Activated CD8-positive, alpha-beta T cell treated with anti-CD3 and anti-CD28 coated beads for 36 hours (primary cell): ENCODE measurements at regions not wholly inside any gene's neighbourhood (a gene's known extent, or its start where the extent isn't known, plus 50 kb on each side); places are given as distances from the start of the nearest gene placed in this dataset.

Experiments used
- ATAC-seq: fragments of 200-7000 bp; cut with Tn5 transposase; one replicate; pipeline ENCODE4 v1.10.0; 2021; ENCODE audit warnings: mild to moderate bottlenecking, moderate library complexity
- CTCF ChIA-PET: fragments of 350-600 bp; sonication (Branson Sonifier 250); formaldehyde crosslinking; loops from one replicate; lab custom pipeline; 2021; ENCODE audit warnings: antibody characterized with exemption; lab: Charles Lee
- POLR2A ChIA-PET: fragments of 350-600 bp; sonication (Branson Sonifier 250); formaldehyde crosslinking; loops from one replicate; lab custom pipeline; 2021; ENCODE audit warnings: antibody characterized with exemption; lab: Charles Lee
- DNase-seq: peaks from one replicate; pipeline ENCODE4 v3.0.0-alpha.2; 2020
- H3K27ac Mint-ChIP-seq: one replicate; pipeline ENCODE4 v1.8.0; 2021; ENCODE audit warnings: mild to moderate bottlenecking, mixed read lengths
- H3K27me3 Mint-ChIP-seq: one replicate; pipeline ENCODE4 v1.8.0; 2021; ENCODE audit warnings: mixed read lengths
- H3K36me3 Mint-ChIP-seq: one replicate; pipeline ENCODE4 v1.8.0; 2021; ENCODE audit warnings: low read depth, mixed read lengths
- H3K4me1 Mint-ChIP-seq: one replicate; pipeline ENCODE4 v1.8.0; 2021; ENCODE audit warnings: low read depth, mixed read lengths
- H3K4me3 Mint-ChIP-seq: one replicate; pipeline ENCODE4 v1.8.0; 2021; ENCODE audit warnings: mild to moderate bottlenecking, moderate library complexity, mixed read lengths
- H3K9me3 Mint-ChIP-seq: one replicate; pipeline ENCODE4 v1.8.0; 2021; ENCODE audit warnings: mixed read lengths
- intact Hi-C: fragments of 100-400 bp; cut with micrococcal nuclease; formaldehyde crosslinking; loops from one replicate; pipeline ENCODE4 v1.10.0; 2022
- TF ChIP-seq, protein P1 (sequence below): fragments of 200-600 bp; IDR thresholded peaks from one replicate; pipeline ENCODE4 v1.8.0; 2022; ENCODE audit warnings: antibody characterized with exemption, mild to moderate bottlenecking

- CTCF ChIA-PET = interaction anchor here (1.2 kb wide), 1 partner anchor 1004 kb away, joined by 3 read pairs; no protein-coding TSS in a partner anchor
- POLR2A ChIA-PET = interaction anchor here (1.4 kb wide), 1 partner anchor 122 kb away, joined by 4 read pairs; no protein-coding TSS in a partner anchor
- no peaks in the 10 kb centered on the region for H3K36me3 Mint-ChIP-seq
- peaks cover 19% of the 10 kb centered on the region for H3K4me1 Mint-ChIP-seq
- DNase-seq (peak; percentile 36), ATAC-seq (peak; percentile 49)
- TF ChIP-seq, protein P1, sequence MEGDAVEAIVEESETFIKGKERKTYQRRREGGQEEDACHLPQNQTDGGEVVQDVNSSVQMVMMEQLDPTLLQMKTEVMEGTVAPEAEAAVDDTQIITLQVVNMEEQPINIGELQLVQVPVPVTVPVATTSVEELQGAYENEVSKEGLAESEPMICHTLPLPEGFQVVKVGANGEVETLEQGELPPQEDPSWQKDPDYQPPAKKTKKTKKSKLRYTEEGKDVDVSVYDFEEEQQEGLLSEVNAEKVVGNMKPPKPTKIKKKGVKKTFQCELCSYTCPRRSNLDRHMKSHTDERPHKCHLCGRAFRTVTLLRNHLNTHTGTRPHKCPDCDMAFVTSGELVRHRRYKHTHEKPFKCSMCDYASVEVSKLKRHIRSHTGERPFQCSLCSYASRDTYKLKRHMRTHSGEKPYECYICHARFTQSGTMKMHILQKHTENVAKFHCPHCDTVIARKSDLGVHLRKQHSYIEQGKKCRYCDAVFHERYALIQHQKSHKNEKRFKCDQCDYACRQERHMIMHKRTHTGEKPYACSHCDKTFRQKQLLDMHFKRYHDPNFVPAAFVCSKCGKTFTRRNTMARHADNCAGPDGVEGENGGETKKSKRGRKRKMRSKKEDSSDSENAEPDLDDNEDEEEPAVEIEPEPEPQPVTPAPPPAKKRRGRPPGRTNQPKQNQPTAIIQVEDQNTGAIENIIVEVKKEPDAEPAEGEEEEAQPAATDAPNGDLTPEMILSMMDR = no peak
- H3K4me3 Mint-ChIP-seq = peak overlapping the region; percentile 45
- intact Hi-C loops = no loop called here
- H3K9me3 Mint-ChIP-seq = no peaks in the 10 kb centered on the region
- no peak overlapping the region for H3K27ac Mint-ChIP-seq
- peaks cover 27% of the 10 kb centered on the region for H3K27me3 Mint-ChIP-seq
These were observed 132.1 kb downstream of the KLF6 start for GRCh38 chr10:3652886-3653285.

- ChIA-PET POLR2A (interaction anchor here (1.4 kb wide), 1 partner anchor 123 kb away, joined by 4 read pairs; no protein-coding TSS in a partner anchor), CTCF (no interaction called here)
- H3K27ac Mint-ChIP-seq = no peak overlapping the region
- H3K4me3 Mint-ChIP-seq = no peak overlapping the region
- ATAC-seq = no peak
- DNase-seq = no peak
- peaks cover 19% of the 10 kb centered on the region for H3K4me1 Mint-ChIP-seq
- intact Hi-C loops = no loop called here
- TF ChIP-seq, protein P1 = no peak
- no peaks in the 10 kb centered on the region for H3K9me3 Mint-ChIP-seq
- no peaks in the 10 kb centered on the region for H3K36me3 Mint-ChIP-seq
- peaks cover 24% of the 10 kb centered on the region for H3K27me3 Mint-ChIP-seq
These were observed 132.9 kb downstream of the KLF6 start for GRCh38 chr10:3651969-3652653.

DNA sequence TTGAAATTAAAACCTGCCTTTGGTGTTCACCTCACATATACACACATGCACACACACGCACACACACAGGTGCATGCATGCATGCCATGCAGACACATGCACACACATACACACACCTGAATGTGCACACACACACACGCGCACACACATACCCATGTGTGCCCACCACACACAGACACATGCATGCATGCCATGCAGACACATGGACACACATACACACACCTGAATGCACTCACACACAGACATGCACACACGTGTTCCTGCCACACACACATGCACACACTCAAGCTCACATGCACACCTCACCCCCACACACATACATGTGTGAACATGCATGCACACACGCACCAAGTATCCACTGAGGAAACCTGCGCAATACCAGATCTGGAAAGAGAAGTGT is 136.4 kb downstream of the KLF6 start:
- no peak overlapping the region for H3K27ac Mint-ChIP-seq
- CTCF ChIA-PET = no interaction called here
- no peaks in the 10 kb centered on the region for H3K9me3 Mint-ChIP-seq
- peaks cover 7% of the 10 kb centered on the region for H3K4me1 Mint-ChIP-seq
- TF ChIP-seq, protein P1 = no peak
- DNase-seq (no peak), ATAC-seq (no peak)
- no peak overlapping the region for H3K4me3 Mint-ChIP-seq
- POLR2A ChIA-PET = no interaction called here
- H3K36me3 Mint-ChIP-seq = no peaks in the 10 kb centered on the region
- intact Hi-C loops = no loop called here
- H3K27me3 Mint-ChIP-seq = peaks cover 6% of the 10 kb centered on the region

- peaks cover 4% of the 10 kb centered on the region for H3K4me1 Mint-ChIP-seq
- ChIA-PET CTCF (no interaction called here), POLR2A (no interaction called here)
- TF ChIP-seq, protein P1 = no peak
- ATAC-seq = no peak
- H3K27me3 Mint-ChIP-seq = peaks cover 6% of the 10 kb centered on the region
- no peaks in the 10 kb centered on the region for H3K36me3 Mint-ChIP-seq
- no peak overlapping the region for H3K4me3 Mint-ChIP-seq
- DNase-seq = no peak
- H3K9me3 Mint-ChIP-seq = no peaks in the 10 kb centered on the region
- H3K27ac Mint-ChIP-seq = no peak overlapping the region
- intact Hi-C loops = no loop called here
These were observed 136.8 kb downstream of the KLF6 start for GRCh38 chr10:3648170-3648569.

DNA sequence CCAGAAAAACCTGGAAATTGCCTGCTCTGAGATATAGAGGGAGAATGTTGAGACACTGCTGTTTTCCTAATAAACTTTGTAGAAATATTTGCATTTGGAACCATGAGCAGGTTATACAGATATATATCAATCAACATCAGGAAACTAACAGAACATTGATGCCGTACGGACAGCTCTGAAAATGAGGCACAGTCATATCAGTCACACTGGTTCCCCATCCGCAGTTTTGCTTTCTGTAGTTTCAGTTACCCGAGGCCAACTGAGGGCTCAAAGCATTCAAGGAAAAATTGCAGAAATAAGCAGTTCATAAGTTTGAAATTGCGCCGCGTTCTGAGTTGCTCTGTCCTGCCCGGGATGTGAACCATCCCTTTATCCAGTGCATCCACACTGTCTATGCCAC is 137.9 kb downstream of the KLF6 start:
- no peak overlapping the region for H3K4me3 Mint-ChIP-seq
- no peaks in the 10 kb centered on the region for H3K9me3 Mint-ChIP-seq
- TF ChIP-seq, protein P1 = no peak
- CTCF ChIA-PET = no interaction called here
- no peaks in the 10 kb centered on the region for H3K36me3 Mint-ChIP-seq
- DNase-seq (no peak), ATAC-seq (no peak)
- POLR2A ChIA-PET = no interaction called here
- H3K27me3 Mint-ChIP-seq = peaks cover 4% of the 10 kb centered on the region
- intact Hi-C loops = no loop called here
- no peak overlapping the region for H3K27ac Mint-ChIP-seq
- H3K4me1 Mint-ChIP-seq = no peaks in the 10 kb centered on the region
